ENCODE measurements at regions not wholly inside any gene's neighbourhood (a gene's known extent, or its start where the extent isn't known, plus 50 kb on each side); places are given as distances from the start of the nearest gene placed in this dataset.

DNA sequence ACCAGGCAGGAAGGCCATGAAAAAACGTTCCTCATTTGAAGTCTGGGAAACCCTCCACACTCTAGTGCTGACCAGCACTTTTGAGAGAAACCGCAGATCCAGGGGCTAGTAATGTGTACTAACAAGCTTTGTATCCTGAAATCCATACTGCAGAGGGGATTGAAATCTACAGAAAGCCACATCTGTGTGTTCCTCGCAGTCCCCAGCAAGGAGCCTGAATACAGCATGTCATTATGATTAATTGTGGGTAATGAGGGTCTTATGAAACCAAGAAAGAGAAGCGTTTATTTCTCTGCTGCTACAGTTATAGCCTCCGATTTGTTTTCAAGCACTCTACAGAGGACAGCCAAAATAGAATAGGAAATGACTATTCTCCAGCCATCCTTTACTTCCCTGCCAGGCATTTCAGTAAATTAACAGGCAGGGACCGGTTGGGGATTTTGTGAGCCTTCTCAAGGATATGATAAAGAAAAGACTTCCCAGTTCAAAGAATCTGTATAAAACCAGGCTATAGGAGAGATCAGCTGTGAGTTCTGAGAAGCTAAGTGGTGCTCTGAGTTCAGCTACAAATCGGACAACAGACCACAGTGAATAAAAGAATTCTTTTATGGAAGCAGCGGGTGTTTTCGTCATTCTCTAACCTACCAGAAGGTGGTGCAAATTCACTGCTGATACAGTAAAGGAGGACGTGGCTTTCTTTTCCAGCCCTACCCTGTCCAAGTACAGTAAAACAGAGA is 133.4 kb downstream of the INSIG2 start:
- peak in 1 of 3 donors; percentile 10 for DNase-seq (ENCODE audit: low read depth in 3 of 3, low spot score in 1 of 3)

DNA sequence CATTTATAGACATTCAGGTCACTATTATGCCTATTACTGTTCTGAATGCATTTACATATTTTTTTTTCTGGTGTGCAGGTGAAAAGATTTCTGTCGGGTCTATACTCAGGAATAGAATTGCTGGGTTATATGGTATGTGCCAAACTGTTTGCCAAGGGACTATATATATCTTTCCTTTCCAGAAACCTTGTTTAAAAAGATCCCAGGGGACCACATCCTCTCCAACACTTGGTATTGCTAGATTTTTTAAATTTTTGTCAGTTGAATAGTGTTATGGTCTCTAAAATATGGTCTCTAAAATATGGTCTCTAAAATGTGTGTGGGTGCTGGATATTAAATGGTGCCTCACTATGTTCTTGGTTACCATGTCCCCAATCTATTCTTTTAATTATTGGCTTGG is 131.3 kb downstream of the INSIG2 start:
- no peak for DNase-seq (ENCODE audit: low read depth in 3 of 3, low spot score in 1 of 3)

DNA sequence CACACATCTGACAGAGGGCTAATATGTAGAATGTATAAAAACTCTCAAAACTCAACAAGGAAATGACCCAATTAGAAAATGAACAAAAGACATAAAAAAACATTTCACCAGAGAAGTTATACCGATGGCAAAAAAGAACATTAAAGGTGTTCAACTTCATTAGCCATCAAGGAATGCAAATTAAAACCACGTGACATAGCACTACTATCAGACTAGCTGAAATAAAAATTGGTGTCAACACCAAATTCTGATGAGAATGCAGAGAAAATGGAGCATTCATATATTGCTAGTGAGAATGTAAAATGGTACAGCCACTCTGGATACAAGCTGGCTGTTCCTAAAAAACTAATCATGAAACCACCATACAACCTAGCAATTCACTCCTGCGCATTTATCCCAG is 128.0 kb downstream of the INSIG2 start:
- DNase-seq (ENCODE audit: low read depth in 3 of 3, low spot score in 1 of 3): no peak

DNA sequence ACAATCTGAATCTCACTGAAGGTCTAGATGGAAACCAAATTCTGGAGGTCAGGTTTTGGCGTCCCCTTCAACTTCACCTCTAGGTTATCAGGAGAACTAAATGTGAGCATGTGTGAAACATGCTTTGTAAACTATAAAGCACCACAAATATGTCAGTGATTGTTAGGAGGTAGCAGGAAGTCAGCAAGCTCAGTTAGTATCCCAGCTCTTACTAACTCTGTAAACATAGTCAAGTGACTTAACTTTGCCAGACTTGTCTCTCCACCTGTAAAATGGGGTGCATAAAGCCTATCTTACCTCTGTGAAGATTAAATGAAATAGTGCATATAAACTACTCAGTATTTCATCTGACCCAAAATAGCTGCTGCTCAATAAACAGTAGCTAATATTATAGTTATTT is 121.5 kb downstream of the INSIG2 start:
- no peak for DNase-seq (ENCODE audit: low read depth in 3 of 3, low spot score in 1 of 3)

DNA sequence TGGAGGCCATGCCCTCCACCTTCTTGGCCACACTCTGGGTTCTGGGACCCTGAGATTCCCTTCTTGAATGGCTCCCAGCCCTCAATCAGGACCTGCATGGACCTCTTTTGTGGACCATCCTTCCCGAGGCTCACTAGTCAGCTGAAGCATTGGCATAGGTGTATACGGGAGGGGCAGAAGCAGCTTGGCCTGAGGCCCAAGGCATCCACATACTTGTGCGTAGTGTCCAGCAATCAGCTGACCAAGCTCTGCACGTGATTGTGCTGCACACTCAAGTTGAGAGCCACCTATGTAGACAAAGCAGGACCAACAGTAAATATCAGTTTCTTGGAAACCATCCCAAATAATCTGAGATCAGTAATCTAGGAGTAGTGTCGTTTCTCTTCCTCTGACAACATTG is 119.6 kb downstream of the INSIG2 start:
- DNase-seq (ENCODE audit: low read depth in 3 of 3, low spot score in 1 of 3): no peak

DNA sequence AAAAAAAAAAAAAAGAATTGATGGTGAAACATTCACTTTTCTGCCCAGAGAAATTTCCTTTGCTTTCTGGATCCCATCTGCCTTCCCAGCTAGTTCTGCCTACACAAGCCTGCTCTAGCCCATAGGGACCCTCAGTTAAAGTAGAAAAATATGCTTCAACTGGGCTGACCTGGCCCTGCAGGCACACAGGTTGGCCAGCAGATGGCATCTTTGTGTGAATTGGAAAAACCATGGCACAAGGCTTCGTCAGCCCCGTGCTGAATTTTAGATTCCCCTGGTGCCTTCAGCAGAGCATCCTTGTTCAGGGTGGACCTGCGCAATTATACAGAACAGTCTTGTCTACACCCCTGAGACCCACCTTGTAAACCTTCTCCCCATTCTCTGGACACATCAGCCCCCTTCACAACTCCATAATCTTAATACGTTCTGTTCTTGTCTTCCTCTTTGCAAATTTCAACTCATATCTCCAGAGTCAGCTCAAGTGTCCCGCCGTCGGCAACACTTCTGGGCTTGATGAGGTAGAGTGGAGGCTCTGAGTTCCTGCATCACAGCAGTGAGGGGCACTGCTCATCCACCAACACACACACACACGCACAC is 114.5 kb downstream of the INSIG2 start:
- no peak for DNase-seq (ENCODE audit: low read depth in 3 of 3, low spot score in 1 of 3)

DNA sequence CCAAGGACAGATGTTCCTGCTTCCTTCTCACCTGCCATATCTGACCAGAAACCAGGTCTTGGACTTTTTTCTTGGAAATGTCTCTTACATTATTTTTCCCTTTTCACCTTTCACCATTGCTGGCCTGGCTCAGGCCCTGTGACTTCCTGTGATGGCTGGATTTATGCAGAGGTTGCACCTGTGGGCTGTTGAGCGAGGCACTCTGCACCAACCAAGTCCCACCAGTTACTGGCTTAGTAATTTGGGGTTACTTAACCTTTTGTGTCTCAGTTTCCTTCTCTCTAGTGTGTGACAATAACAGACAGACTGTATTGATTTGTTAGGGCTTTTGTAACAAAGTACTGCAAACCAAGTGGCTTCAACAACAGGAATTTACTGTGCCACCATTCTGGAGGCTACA is 110.0 kb downstream of the INSIG2 start:
- DNase-seq (ENCODE audit: low read depth in 3 of 3, low spot score in 1 of 3): no peak

DNA sequence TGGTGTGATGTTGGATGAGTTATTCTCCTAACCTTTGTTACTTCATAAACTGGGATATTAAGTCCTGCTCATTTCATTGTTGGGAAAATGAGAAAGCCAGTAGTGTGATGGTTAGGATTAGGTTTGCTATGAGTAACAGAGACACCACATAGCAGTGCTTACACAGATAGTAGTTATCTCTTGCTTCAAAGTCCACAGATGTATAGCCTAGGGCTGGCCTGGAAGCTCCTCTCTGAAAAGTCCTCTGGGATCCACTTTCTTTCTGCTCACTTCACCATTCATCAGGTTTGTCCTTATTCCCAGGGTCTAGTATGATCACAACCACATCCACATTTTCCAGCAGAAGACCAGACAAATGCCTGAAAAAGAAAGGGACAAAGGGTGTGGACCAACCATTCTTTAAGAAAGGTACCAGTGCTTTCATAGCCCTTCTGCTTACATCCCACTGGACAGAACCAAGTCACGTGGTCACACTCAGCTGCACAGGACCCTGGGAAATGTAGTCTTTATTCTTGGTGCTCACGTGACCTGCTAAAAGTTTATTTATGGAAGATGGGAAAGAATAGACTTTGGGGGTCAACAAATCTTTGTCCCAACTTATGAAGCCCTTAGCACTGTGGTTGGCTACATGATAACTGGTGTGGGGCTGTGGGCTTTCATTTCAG is 108.9 kb downstream of the INSIG2 start:
- no peak for DNase-seq (ENCODE audit: low read depth in 3 of 3, low spot score in 1 of 3)

DNA sequence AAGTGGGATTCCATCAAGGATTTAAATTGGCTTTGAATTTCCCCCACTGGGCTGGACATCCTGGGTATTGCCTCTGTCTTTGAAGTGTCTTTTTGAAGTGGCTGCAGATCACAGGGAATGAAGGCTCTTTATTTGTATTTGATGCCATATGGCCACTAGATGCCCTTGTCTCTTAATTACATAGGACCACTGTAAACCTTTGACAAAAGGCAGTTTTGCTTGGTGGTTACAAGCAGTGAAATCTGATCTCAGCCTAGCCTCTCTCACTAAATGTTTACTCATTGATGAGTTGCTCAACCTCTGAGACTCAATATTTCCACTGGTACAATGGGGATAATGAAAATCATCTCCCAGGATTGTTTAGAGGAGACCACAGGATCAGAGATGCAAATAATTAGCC is 102.2 kb downstream of the INSIG2 start:
- DNase-seq (ENCODE audit: low read depth in 3 of 3, low spot score in 1 of 3): no peak

DNA sequence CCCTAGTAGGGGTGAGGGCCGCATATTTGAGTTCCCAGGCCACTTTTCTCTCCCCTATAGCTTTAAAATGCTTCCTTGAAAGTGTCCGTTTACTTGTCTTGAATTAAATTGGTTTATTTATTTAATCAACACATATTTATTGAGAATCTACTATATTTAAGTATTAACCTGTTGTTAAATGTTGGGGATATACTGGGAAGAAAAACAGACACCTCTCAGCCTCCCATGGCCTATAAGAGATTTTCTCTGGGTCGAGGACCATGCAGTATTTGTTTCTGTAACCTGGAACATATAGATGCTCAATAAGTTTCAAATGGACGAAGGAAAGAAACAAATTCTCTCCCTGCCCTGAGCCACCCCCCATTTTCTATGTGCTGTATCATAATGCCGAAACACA is 98.6 kb downstream of the INSIG2 start:
- DNase-seq (ENCODE audit: low read depth in 3 of 3, low spot score in 1 of 3): no peak

DNA sequence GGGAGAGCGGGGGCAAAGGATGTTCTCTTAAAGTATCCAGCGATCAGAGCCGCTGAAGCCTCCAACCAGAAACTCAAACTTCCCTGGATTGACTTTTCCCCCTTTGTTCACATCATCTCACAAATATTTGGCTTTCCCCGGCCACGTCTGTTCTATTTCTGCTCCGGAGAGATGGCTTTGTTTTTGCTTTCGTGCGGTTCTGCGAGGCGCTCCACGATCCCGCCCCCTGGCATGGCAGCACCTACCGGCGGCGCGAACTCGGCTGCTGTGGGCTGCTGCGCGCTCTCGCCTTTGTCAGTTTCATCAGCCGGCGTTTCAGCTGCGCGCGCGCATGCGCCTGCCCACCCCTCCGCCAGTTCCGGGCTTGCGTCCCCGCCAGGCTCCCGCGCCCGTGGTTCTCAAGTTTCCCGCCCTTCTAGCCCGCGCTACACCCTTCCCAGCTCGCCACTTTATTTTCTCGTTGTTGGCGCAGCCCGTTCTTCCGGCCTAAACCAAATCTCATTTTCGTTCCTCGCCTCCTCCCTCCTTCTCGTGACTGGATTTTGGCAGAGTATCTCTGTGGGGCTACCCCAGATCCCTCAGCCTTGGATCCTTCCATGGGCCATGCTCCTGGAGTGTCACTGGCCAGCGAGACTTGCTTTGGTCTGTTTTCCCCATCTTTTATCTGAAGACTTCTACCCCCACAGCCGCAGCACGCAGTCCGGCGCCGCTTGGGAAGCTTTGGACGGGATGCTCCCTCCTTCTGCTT is 98.0 kb downstream of the INSIG2 start:
- peak; percentile 57 to 80 (median 74) for DNase-seq (ENCODE audit: low read depth in 3 of 3, low spot score in 1 of 3)

DNA sequence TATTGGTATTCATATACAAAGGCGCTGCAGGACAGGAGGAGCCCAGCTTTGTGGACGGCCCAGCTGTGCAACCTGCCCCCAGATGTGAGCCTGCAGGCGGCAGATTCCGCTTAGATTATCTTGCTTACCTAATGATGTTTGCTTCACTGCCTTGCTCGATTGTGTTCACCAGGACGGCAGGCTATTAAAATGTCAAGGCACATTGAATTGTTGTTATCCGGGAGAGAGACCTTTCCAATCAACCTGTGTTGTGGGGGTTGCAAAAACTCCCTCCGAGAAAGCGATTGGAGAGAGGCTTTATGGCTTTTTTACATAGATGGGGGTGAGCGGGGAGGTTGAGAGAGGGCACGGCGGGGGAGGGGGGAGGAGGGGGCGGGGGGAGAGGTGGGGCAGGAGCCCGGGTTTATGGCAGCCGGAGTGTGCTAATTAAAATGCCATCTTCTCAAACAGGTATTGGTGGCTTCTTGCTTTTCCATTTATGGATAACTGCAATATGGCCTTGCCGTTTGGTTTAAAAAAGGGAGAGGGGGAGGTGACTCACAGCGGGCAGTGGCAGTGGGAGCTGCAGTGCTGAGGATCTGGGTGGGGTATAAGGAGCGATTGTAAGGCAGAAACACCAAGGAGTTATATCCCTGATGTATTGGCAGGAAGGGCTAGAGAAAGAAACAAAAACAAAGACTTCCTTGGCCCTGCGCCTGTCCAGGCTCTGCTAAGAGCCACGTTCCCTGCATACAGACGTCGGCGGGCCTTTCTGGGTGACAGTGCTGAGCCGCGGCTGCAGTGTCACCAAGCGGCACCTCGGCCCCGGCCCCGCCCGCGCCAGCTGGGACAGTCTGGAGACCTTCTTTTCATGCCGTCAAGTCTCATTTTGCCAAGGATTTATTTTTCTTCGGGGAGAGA is 97.2 kb downstream of the INSIG2 start:
- peak in 1 of 3 donors; percentile 39 for DNase-seq (ENCODE audit: low read depth in 3 of 3, low spot score in 1 of 3)

DNA sequence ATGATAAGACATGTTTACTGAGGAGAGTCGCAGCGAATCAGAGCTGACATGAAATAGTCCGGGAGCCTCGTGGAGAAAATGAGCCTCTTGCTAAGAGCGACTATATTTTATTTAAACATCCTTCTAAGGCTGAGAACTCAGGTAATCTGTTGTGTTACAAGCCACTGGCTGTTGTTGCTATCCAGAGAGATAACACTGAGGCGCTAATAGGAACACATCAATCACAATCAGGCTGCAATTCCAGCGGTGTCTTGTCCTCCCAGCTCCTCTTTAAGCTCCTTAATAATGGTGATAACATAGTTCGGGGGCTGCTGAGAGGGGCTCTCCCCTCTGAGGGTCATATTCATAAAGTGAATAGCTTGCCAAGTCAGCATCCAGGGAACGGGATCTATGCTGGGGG is 95.1 kb downstream of the INSIG2 start:
- no peak for DNase-seq (ENCODE audit: low read depth in 3 of 3, low spot score in 1 of 3)

DNA sequence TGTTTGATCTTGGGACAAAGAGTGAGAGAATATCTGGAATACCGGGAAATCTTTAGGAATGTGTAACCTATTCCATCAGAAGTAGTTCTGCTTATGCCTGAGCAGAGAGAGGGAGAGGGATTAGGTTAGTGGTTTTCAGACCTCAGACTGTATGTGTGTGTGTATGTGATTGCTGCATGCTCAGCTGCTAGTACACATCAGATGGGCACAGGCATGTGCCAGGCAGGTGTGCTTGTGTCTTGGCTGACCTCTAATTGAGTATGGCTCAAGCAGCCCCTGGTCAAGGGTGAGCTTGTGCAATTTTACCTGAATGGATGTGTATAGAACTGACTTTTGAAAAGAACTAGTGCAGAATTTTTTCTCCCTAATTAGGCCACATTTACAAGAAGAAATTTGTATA is 91.2 kb downstream of the INSIG2 start:
- DNase-seq (ENCODE audit: low read depth in 3 of 3, low spot score in 1 of 3): no peak

DNA sequence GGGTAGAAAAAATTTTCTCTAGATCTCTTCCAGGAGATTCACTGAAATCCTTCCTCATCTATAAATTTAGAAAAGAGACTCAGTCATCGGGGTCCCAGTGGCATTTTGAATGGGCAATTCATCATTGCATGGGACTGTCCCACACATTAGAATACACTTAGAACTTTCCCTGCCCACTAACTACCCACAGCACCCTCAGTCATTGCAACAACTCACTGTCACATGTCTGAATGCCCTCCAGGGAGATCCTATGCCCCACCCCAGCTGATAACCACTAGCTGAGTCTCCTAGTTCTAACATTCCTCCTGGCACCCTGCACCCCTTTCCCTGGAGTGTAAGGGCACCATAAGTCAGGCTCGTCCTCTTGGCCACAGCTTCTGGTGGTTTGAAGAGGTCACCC is 89.6 kb downstream of the INSIG2 start:
- DNase-seq (ENCODE audit: low read depth in 3 of 3, low spot score in 1 of 3): no peak

DNA sequence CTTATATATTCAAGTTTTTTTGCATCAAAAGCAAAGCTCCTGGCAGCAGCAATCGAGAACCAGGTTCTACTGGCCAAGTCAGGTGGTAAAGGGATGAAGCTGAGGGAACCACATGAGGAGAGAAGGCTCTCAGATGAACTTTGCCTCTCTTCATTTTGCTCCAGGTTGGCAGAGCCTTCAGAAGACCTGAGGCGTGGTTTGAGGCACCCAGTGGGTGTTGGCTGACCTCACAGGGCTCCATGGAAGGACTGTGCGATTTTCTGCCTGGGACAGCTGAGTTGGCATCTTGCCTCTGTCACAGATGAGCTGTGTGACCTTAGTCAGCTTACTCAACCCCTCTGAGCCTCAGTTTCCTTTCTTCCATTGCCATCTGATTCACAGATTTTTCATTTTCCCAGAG is 89.0 kb downstream of the INSIG2 start:
- no peak for DNase-seq (ENCODE audit: low read depth in 3 of 3, low spot score in 1 of 3)

DNA sequence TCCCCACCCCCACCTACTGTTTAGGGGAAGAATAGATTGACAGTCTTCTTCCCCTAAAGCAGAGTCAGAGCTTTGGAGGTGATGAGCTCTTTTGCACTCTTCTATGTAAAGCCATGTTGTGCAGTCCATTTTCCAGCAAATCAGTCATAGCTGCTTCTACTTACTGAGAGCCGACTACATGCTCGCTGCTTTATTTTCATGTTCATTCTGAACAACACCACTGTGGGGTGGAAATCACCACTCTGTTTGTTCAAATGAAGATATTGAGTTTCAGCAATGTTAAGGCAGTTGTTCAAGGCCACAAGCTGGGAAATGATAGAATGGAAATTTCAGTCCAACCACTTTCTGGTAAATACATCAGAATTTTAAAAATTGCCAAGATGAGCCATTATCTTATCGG is 88.3 kb downstream of the INSIG2 start:
- DNase-seq (ENCODE audit: low read depth in 3 of 3, low spot score in 1 of 3): no peak

DNA sequence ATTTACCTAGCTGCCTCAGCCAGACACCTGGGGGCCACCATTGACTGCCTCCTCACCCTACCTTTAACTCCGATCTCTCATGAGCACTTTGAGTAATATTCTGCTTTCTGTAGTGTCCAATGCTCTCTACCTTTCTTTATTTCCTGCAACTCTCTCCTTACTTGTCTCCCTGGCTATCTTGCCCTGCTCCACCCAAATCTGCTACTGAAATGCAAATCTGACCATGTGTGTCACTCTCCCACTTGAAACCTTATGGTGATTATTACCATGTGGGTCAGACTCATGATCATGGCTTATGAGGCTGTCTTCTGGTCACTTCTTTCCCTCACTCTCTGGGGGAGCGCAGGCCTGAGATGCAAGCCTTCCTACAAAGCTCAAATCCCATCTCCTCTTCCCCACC is 83.3 kb downstream of the INSIG2 start:
- no peak for DNase-seq (ENCODE audit: low read depth in 3 of 3, low spot score in 1 of 3)

DNA sequence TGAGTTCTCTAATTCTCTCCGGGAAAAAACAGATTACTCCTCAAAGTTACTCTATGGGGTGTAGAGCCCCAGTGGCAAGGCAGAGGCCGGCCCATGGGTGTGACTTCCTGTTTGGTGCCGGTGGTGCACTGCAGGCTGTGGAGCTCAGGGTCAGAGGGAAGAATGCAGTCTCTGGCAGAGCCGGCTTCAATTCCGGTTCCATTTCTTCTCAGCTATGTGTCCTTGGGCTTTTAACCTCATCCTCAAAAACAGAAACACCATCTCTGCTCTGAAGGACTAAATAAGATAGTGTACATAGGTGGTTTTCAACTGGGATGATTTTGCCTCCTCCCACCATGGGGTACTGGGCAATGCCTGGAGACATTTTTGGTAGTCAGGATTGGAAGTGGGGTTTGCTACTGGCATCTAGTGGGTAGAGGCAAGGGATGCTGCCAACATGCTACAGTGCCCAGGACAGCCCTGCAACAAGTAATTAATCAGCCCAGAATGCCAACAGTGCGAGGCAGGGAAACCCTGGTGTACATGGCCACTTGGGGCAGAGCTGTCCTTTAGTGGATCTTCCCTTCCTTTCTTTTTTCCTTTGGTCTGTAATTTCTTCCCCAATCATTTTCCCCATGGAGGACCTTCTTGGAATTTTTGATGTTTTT is 81.2 kb downstream of the INSIG2 start:
- no peak for DNase-seq (ENCODE audit: low read depth in 3 of 3, low spot score in 1 of 3)

DNA sequence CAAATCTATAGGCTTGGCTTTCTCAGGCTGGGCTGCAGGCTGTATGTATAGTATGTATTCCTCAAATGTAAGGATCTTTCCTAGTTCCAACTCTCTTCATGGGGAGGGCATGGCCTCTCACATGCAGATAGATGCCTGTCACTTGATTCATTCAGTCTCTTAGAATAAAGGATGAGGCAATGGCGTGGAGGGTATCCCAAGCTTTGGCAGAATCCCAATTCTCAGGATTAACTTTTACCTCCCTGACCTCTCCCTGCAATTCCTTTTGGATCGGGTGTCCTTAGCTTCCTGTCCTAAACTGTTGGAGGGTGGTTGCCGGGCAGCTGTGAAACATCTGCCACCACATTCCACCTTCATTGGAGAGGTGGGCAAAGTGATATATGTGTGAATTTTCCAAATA is 80.3 kb downstream of the INSIG2 start:
- DNase-seq (ENCODE audit: low read depth in 3 of 3, low spot score in 1 of 3): no peak

All from stimulated activated CD4-positive, alpha-beta T cell treated with anti-CD3 and anti-CD28 coated beads, TNF-alpha, amount 100 ng/mL, for 1 hour (primary cell).